Endothelial cell of umbilical vein (primary cell): ENCODE measurements at regions not wholly inside any gene's neighbourhood (a gene's known extent, or its start where the extent isn't known, plus 50 kb on each side); places are given as distances from the start of the nearest gene placed in this dataset.

Experiments used
- BruUV-seq: library from RNA; stranded (reverse); fragments of 400-500 nt; replicated peaks from 2 replicates; lab custom pipeline; 2021; lab: Mats Ljungman, UMichigan
- CTCF ChIA-PET: fragments of 300-600, 350-600 bp; sonication (Branson Sonifier 250); formaldehyde crosslinking; loops from one replicate; lab custom pipeline; 2021; ENCODE audit warnings: antibody characterized with exemption, inconsistent platforms; lab: Charles Lee
- POLR2A ChIA-PET: fragments of 300-600, 350-600 bp; sonication (Branson Sonifier 250); formaldehyde crosslinking; loops from one replicate; lab custom pipeline; 2021; ENCODE audit warnings: antibody characterized with exemption, inconsistent platforms; lab: Charles Lee
- DNase-seq: peaks from one replicate; pipeline ENCODE4 v3.0.0-alpha.2; 2011; ENCODE audit warnings: low read depth, low spot score
- FAIRE-seq: peaks from 2 replicates; lab custom pipeline; 2011; peaks lifted over from hg19 to GRCh38; lab: Jason Lieb, UNC
- H2AFZ ChIP-seq: 2 replicates; pipeline ENCODE4 v1.6.0; 2012; ENCODE audit warnings: low read depth, low read length, control low read depth, inconsistent platforms
- H3K27ac ChIP-seq: 2 replicates; pipeline ENCODE4 v1.5.1; 2011; ENCODE audit warnings: low read depth, mild to moderate bottlenecking, control low read depth, low read length, moderate library complexity; ENCODE audit not compliant: insufficient read depth
- H3K27me3 ChIP-seq, 2 experiments: 2 replicates each; pipeline versions ENCODE4 v1.6.0 to v1.6.1; 2011; ENCODE audit warnings: low read length in 2 of 2, mixed read lengths in 1 of 2; ENCODE audit not compliant: control insufficient read depth in 2 of 2, insufficient read depth in 2 of 2
- H3K36me3 ChIP-seq, 2 experiments: 2 replicates in 1 of 2; 3 replicates in 1 of 2; pipeline ENCODE4 v1.5.1; 2011; ENCODE audit warnings: low read length in 2 of 2, mild to moderate bottlenecking in 1 of 2, moderate library complexity in 1 of 2; ENCODE audit not compliant: control insufficient read depth in 2 of 2, insufficient read depth in 2 of 2; ENCODE audit errors: extremely low read depth in 1 of 2
- H3K4me1 ChIP-seq: 3 replicates; pipeline ENCODE4 v1.5.1; 2011; ENCODE audit warnings: mild to moderate bottlenecking, low read length; ENCODE audit not compliant: control insufficient read depth, insufficient read depth; ENCODE audit errors: extremely low read depth
- H3K4me2 ChIP-seq: 2 replicates; pipeline ENCODE4 v1.6.1; 2011; ENCODE audit warnings: low read length, control low read depth, mixed read lengths; ENCODE audit not compliant: insufficient read depth
- H3K4me3 ChIP-seq, 3 experiments: fragments of 200-600 bp in 1 of 3; sonication (generic), shearing (Covaris generic) in 1 of 3; replicated peaks in 1 of 3; 2 replicates each; pipeline ENCODE4 v1.5.1; 2011 to 2016; ENCODE audit warnings: control low read depth in 3 of 3, low read length in 3 of 3, mild to moderate bottlenecking in 2 of 3, inconsistent platforms in 1 of 3, low read depth in 1 of 3, moderate library complexity in 1 of 3; ENCODE audit not compliant: insufficient read depth in 1 of 3
- H3K79me2 ChIP-seq: 2 replicates; pipeline ENCODE4 v1.6.0; 2012; ENCODE audit warnings: low read length, inconsistent platforms; ENCODE audit not compliant: control insufficient read depth, insufficient read depth
- H3K9ac ChIP-seq: replicated peaks from 2 replicates; pipeline ENCODE3; 2011; ENCODE audit warnings: low read length, control low read depth; ENCODE audit not compliant: insufficient read depth; ENCODE audit errors: extremely low read depth
- H3K9me1 ChIP-seq: replicated peaks from 3 replicates; pipeline ENCODE4 v1.6.0; 2011; ENCODE audit warnings: mild to moderate bottlenecking, low read length; ENCODE audit not compliant: control insufficient read depth, insufficient read depth; ENCODE audit errors: extremely low read depth
- H3K9me3 ChIP-seq: replicated peaks from 2 replicates; pipeline ENCODE4 v1.5.1; 2012; ENCODE audit warnings: low read length, inconsistent platforms; ENCODE audit not compliant: control insufficient read depth, insufficient read depth
- H4K20me1 ChIP-seq: replicated peaks from 2 replicates; pipeline ENCODE3; 2011; ENCODE audit warnings: mild to moderate bottlenecking, low read length; ENCODE audit not compliant: control insufficient read depth, insufficient read depth; ENCODE audit errors: extremely low read depth
- CTCF ChIP-seq, 2 donors: IDR thresholded peaks; 1 replicate in 1 of 2; 2 replicates in 1 of 2; pipeline ENCODE4 v1.5.1; 2011; ENCODE audit warnings: low read length in 2 of 2, mild to moderate bottlenecking in 2 of 2, moderate library complexity in 2 of 2, control low read depth in 1 of 2, inconsistent platforms in 1 of 2, low read depth in 1 of 2; ENCODE audit not compliant: insufficient read depth in 1 of 2; ENCODE audit errors: extremely low read depth in 1 of 2
- EZH2 ChIP-seq: IDR thresholded peaks from 2 replicates; pipeline ENCODE4 v1.6.1; 2012; ENCODE audit warnings: borderline replicate concordance, low read depth, mild to moderate bottlenecking, moderate library complexity, low read length, inconsistent platforms; ENCODE audit not compliant: severe bottlenecking
- FOS ChIP-seq: IDR thresholded peaks from 2 replicates; pipeline ENCODE4 v1.6.1; 2011; ENCODE audit warnings: mild to moderate bottlenecking, low read length, moderate library complexity, borderline replicate concordance; ENCODE audit not compliant: insufficient read depth
- GATA2 ChIP-seq: IDR thresholded peaks from 2 replicates; pipeline ENCODE4 v1.7.0; 2011; ENCODE audit warnings: low read depth, mild to moderate bottlenecking, moderate library complexity, mixed read lengths, low read length; ENCODE audit not compliant: insufficient read length, insufficient read depth
- JUN ChIP-seq: IDR thresholded peaks from 2 replicates; pipeline ENCODE4 v1.6.1; 2011; ENCODE audit warnings: borderline replicate concordance, low read depth; ENCODE audit not compliant: insufficient read length, insufficient read depth
- MAX ChIP-seq: IDR thresholded peaks from 2 replicates; pipeline ENCODE4 v1.6.1; 2011; ENCODE audit not compliant: insufficient read depth, insufficient read length
- MYC ChIP-seq: IDR thresholded peaks from one replicate; pipeline ENCODE4 v1.6.1; 2011; ENCODE audit warnings: mild to moderate bottlenecking, low read depth, low read length
- POLR2A ChIP-seq: IDR thresholded peaks from 2 replicates; pipeline ENCODE4 v1.6.1; 2012; ENCODE audit warnings: low read depth, mild to moderate bottlenecking, control low read depth, low read length
- POLR2AphosphoS5 ChIP-seq: IDR thresholded peaks from 2 replicates; pipeline ENCODE4 v1.6.1; 2012; ENCODE audit warnings: low read depth, mild to moderate bottlenecking, control low read depth, low read length, moderate library complexity; ENCODE audit not compliant: insufficient read depth
- dilution Hi-C: fragments of 300-500 bp; cut with MboI; formaldehyde crosslinking; loops from one replicate; pipeline ENCODE4 v1.15.0; 2019; ENCODE audit warnings: low sequenced_read_pairs; ENCODE audit not compliant: extremely low pct_ligation_motif_present
- intact Hi-C: fragments of 100-400 bp; cut with micrococcal nuclease; formaldehyde crosslinking; loops from one replicate; pipeline ENCODE4 v1.10.0; 2022

GRCh38 chr1:30417001-30417700 is 306.2 kb downstream of the MATN1 start:
- H4K20me1 ChIP-seq, result no peaks in the 10 kb centered on the region
- H3K79me2 ChIP-seq, result no peaks in the 10 kb centered on the region
- no peaks in the 10 kb centered on the region for H3K9me1 ChIP-seq
- no peaks in the 10 kb centered on the region for H3K27me3 ChIP-seq
- intact Hi-C loops (no loop called here), dilution Hi-C loops (no loop called here)
- H3K9ac ChIP-seq, result no peak overlapping the region
- H3K9me3 ChIP-seq, result no peaks in the 10 kb centered on the region
- ChIA-PET POLR2A (no interaction called here), CTCF (interaction anchor here (1.3 kb wide), 1 partner anchor 37 kb away, joined by 3 read pairs; no protein-coding TSS in a partner anchor)
- H3K36me3 ChIP-seq, result no peaks in the 10 kb centered on the region
- H3K4me2 ChIP-seq, result no peak overlapping the region
- BruUV-seq, result no TSS peak
- DNase-seq, result no peak
- H3K27ac ChIP-seq, result no peak overlapping the region
- no peak overlapping the region for H3K4me3 ChIP-seq
- TF ChIP-seq GATA2 (no peak), POLR2A (no peak), POLR2AphosphoS5 (no peak), MYC (no peak), JUN (no peak), CTCF (IDR thresholded peaks at IDR 0.05; ENCODE audit: extremely low read depth in 1 of 2, insufficient read depth in 1 of 2, low read depth in 1 of 2, low read length in 2 of 2) (no peak), FOS (no peak), MAX (no peak), EZH2 (no peak)
- no peaks in the 10 kb centered on the region for H3K4me1 ChIP-seq
- no peak overlapping the region for H2AFZ ChIP-seq
- no peak for FAIRE-seq
